Lower leg skin (tissue), 4 donors: ENCODE measurements at regions not wholly inside any gene's neighbourhood (a gene's known extent, or its start where the extent isn't known, plus 50 kb on each side); places are given as distances from the start of the nearest gene placed in this dataset.

Experiments used
- DNase-seq, 2 donors: peaks; one replicate each; pipeline ENCODE4 v3.0.0-alpha.2; 2019; ENCODE audit warnings: low spot score in 2 of 2
- H3K4me3 ChIP-seq: fragments of 200-600 bp; sonication (generic); 2 replicates; pipeline ENCODE4 v1.5.1; 2017; ENCODE audit warnings: mild to moderate bottlenecking, low read depth; ENCODE audit not compliant: poor library complexity, severe bottlenecking
- CTCF ChIP-seq, 3 donors: fragments of 450-650 bp; IDR thresholded peaks; one replicate each; pipeline ENCODE4 v1.5.1; 2016; ENCODE audit warnings: antibody characterized with exemption in 3 of 3, mild to moderate bottlenecking in 3 of 3, moderate library complexity in 2 of 3
- POLR2A ChIP-seq, 2 donors: fragments of 450-650 bp; IDR thresholded peaks; one replicate each; pipeline ENCODE4 v1.6.1; 2016 to 2017; ENCODE audit warnings: antibody characterized with exemption in 2 of 2, mild to moderate bottlenecking in 1 of 2, moderate library complexity in 1 of 2
- WGBS, 2 donors: methylation state at CpG; one replicate each; pipeline ENCODE4 v1.1.5; 2018; 5-methylcytosine and 5-hydroxymethylcytosine counted together
- intact Hi-C: fragments of 100-400 bp; cut with DNase I; formaldehyde crosslinking; loops from one replicate; pipeline ENCODE4 v1.15.0; 2023; ENCODE audit warnings: low total_unique reads

GRCh38 chr6:142500250-142500786 is 198.5 kb downstream of the ADGRG6 start:
- intact Hi-C loops: no loop called here
- no peak for DNase-seq
- no peak for TF ChIP-seq CTCF (IDR thresholded peaks at IDR 0.05)
- no peak for TF ChIP-seq POLR2A (IDR thresholded peaks at IDR 0.05)
- WGBS, 2 donors: 36 to 42% methylated on average over 4 of the region's 4 CpGs
- H3K4me3 ChIP-seq: no peak overlapping the region

- TF ChIP-seq CTCF (IDR thresholded peaks at IDR 0.05): no peak
- TF ChIP-seq POLR2A (IDR thresholded peaks at IDR 0.05): no peak
- 97 to 98% methylated on average over 3 of the region's 3 CpGs for WGBS, 2 donors
- no peak for DNase-seq
- no peak overlapping the region for H3K4me3 ChIP-seq
- intact Hi-C loops: no loop called here
These were observed 200.0 kb downstream of the ADGRG6 start for GRCh38 chr6:142501795-142502194.

GRCh38 chr6:142507065-142507464 is 205.3 kb downstream of the ADGRG6 start:
- 81 to 83% methylated on average over 4 of the region's 4 CpGs for WGBS, 2 donors
- no peak overlapping the region for H3K4me3 ChIP-seq
- DNase-seq: no peak
- intact Hi-C loops: no loop called here
- no peak for TF ChIP-seq CTCF (IDR thresholded peaks at IDR 0.05)
- no peak for TF ChIP-seq POLR2A (IDR thresholded peaks at IDR 0.05)

GRCh38 chr6:142510211-142510610 is 208.4 kb downstream of the ADGRG6 start:
- TF ChIP-seq POLR2A (IDR thresholded peaks at IDR 0.05) (no peak), CTCF (IDR thresholded peaks at IDR 0.05) (no peak)
- no peak for DNase-seq
- no peak overlapping the region for H3K4me3 ChIP-seq
- 49 to 55% methylated on average over 3 of the region's 3 CpGs for WGBS, 2 donors
- intact Hi-C loops: no loop called here

- TF ChIP-seq CTCF (IDR thresholded peaks at IDR 0.05) (no peak), POLR2A (IDR thresholded peaks at IDR 0.05) (no peak)
- WGBS, 2 donors: 48 to 60% methylated on average over 3 of the region's 3 CpGs
- intact Hi-C loops: no loop called here
- no peak for DNase-seq
- H3K4me3 ChIP-seq: no peak overlapping the region
These were observed 216.3 kb downstream of the ADGRG6 start for GRCh38 chr6:142518126-142518525.

GRCh38 chr6:142518761-142519160 is 217.0 kb downstream of the ADGRG6 start:
- intact Hi-C loops: no loop called here
- no peak overlapping the region for H3K4me3 ChIP-seq
- DNase-seq: no peak
- 63 to 67% methylated on average over 4 of the region's 4 CpGs for WGBS, 2 donors
- no peak for TF ChIP-seq POLR2A (IDR thresholded peaks at IDR 0.05)
- TF ChIP-seq CTCF (IDR thresholded peaks at IDR 0.05): no peak
